ENCODE measurements at regions not wholly inside any gene's neighbourhood (a gene's known extent, or its start where the extent isn't known, plus 50 kb on each side); places are given as distances from the start of the nearest gene placed in this dataset.

- no peak for DNase-seq (ENCODE audit: low read depth in 2 of 2)
Observed at GRCh38 chr18:26794230-26795101, 71.0 kb downstream of the AQP4 start.

GRCh38 chr18:26792661-26793060, 72.8 kb downstream of the AQP4 start:
- no peak for DNase-seq (ENCODE audit: low read depth in 2 of 2)

- DNase-seq (ENCODE audit: low read depth in 2 of 2) = no peak
Observed at GRCh38 chr18:26791676-26792075, 73.8 kb downstream of the AQP4 start.

- no peak for DNase-seq (ENCODE audit: low read depth in 2 of 2)
Observed at GRCh38 chr18:26784599-26784998, 80.9 kb downstream of the AQP4 start.

- DNase-seq (ENCODE audit: low read depth in 2 of 2) = no peak
Observed at GRCh38 chr18:26783170-26783569, 82.3 kb downstream of the AQP4 start.

- no peak for DNase-seq (ENCODE audit: low read depth in 2 of 2)
Observed at GRCh38 chr18:26780520-26781325, 84.8 kb downstream of the AQP4 start.

GRCh38 chr18:26778054-26778393, 87.5 kb downstream of the AQP4 start:
- DNase-seq (ENCODE audit: low read depth in 2 of 2) = no peak

GRCh38 chr18:26777351-26778053, 88.0 kb downstream of the AQP4 start:
- no peak for DNase-seq (ENCODE audit: low read depth in 2 of 2)

- no peak for DNase-seq (ENCODE audit: low read depth in 2 of 2)
Observed at GRCh38 chr18:26772691-26773090, 92.8 kb downstream of the AQP4 start.

- no peak for DNase-seq (ENCODE audit: low read depth in 2 of 2)
Observed at GRCh38 chr18:26771524-26771923, 94.0 kb downstream of the AQP4 start.

- DNase-seq (ENCODE audit: low read depth in 2 of 2) = no peak
Observed at GRCh38 chr18:26768385-26768784, 97.1 kb downstream of the AQP4 start.

- no peak for DNase-seq (ENCODE audit: low read depth in 2 of 2)
Observed at GRCh38 chr18:26765498-26765897, 100.0 kb downstream of the AQP4 start.

- no peak for DNase-seq (ENCODE audit: low read depth in 2 of 2)
Observed at GRCh38 chr18:26764586-26764985, 100.9 kb downstream of the AQP4 start.

GRCh38 chr18:26764177-26764576, 101.3 kb downstream of the AQP4 start:
- no peak for DNase-seq (ENCODE audit: low read depth in 2 of 2)

- no peak for DNase-seq (ENCODE audit: low read depth in 2 of 2)
Observed at GRCh38 chr18:26763446-26764110, 101.9 kb downstream of the AQP4 start.

- DNase-seq (ENCODE audit: low read depth in 2 of 2) = no peak
Observed at GRCh38 chr18:26757263-26758019, 108.1 kb downstream of the AQP4 start.

- DNase-seq (ENCODE audit: low read depth in 2 of 2) = no peak
Observed at GRCh38 chr18:26756556-26756955, 109.0 kb downstream of the AQP4 start.

GRCh38 chr18:26746826-26747475, 118.6 kb downstream of the AQP4 start:
- DNase-seq (ENCODE audit: low read depth in 2 of 2) = no peak

GRCh38 chr18:26746398-26746797, 119.1 kb downstream of the AQP4 start:
- DNase-seq (ENCODE audit: low read depth in 2 of 2) = no peak

Data from stimulated activated CD4-positive, alpha-beta T cell treated with anti-CD3 and anti-CD28 coated beads, Interleukin-12 subunit alpha, Interleukin-12 subunit beta, amount 100 ng/mL, for 24 hours (primary cell).